Right cardiac atrium (tissue), 5 donors: ENCODE measurements at regions not wholly inside any gene's neighbourhood (a gene's known extent, or its start where the extent isn't known, plus 50 kb on each side); places are given as distances from the start of the nearest gene placed in this dataset.

ENCODE experiments used
- ATAC-seq, 2 donors: fragments of 200-7000 bp; cut with Tn5 transposase; one replicate each; pipeline versions ENCODE4 v1.8.0 to v1.9.1; 2020; ENCODE audit warnings: moderate library complexity in 2 of 2, mild to moderate bottlenecking in 1 of 2
- DNase-seq, 3 donors: peaks; one replicate each; pipeline ENCODE4 v3.0.0-alpha.2; 2020
- H3K27ac ChIP-seq: one replicate; pipeline ENCODE4 v1.5.1; 2013; ENCODE audit warnings: mild to moderate bottlenecking, low read length, control low read depth, moderate library complexity
- H3K27me3 ChIP-seq: one replicate; pipeline ENCODE4 v1.6.1; 2013; ENCODE audit not compliant: control insufficient read depth, insufficient read depth
- H3K4me1 ChIP-seq: one replicate; pipeline ENCODE4 v1.6.1; 2013; ENCODE audit warnings: low read length; ENCODE audit not compliant: control insufficient read depth, insufficient read depth
- H3K4me3 ChIP-seq: one replicate; pipeline ENCODE4 v1.5.1; 2013; ENCODE audit warnings: low read length, control low read depth
- H3K9me3 ChIP-seq: one replicate; pipeline ENCODE4 v1.6.1; 2013; ENCODE audit warnings: low read length; ENCODE audit not compliant: control insufficient read depth
- WGBS: extraction: QIAGEN DNeasy Blood & Tissue Kit; methylation state at CpG from one replicate; pipeline ENCODE4 v1.1.7; 2013; 5-methylcytosine and 5-hydroxymethylcytosine counted together
- intact Hi-C, 4 donors: fragments of 100-400 bp; cut with DNase I; formaldehyde crosslinking; loops; one replicate each; pipeline versions ENCODE4 v1.11.0 to v1.14.0; 2022 to 2023
- donor health status: healthy with polysubstance abuse.
- donor health status: DM: no; HTN: yes; CAD: no.
- donor health status: DM: no; HTN: no; CAD: no.
- donor health status: DM: no; HTN: yes; CAD: no; lungs with severe emphysema.
- donor health status: DM: yes; HTN: yes; CAD: no.

DNA sequence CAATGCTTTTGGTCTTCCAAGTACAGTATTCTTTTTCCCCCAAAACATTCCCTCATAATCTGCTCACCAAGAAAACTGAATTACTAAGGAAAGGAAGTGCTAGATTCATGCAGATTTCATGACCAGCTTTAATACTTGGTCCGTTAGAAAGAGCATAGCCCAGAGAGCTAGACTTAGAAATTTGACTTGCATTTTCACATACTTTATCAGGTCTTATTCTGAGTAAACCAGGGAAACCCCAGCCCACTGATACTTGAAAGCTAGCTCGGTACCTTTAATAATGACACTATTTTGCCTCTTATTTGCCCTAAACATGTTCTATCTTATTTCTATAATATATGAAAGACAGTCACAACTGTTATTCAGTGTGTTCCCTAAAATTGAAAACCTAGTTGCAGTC lies 204.5 kb downstream of the TTLL7 start:
- Histone ChIP-seq H3K4me3 (no peak overlapping the region), H3K27ac (no peak overlapping the region), H3K4me1 (peaks cover 2% of the 10 kb centered on the region), H3K9me3 (no peaks in the 10 kb centered on the region), H3K27me3 (no peaks in the 10 kb centered on the region)
- 89% methylated on average over 2 of the region's 2 CpGs for WGBS
- ATAC-seq (no peak), DNase-seq (no peak)
- intact Hi-C loops, result no loop called here

DNA sequence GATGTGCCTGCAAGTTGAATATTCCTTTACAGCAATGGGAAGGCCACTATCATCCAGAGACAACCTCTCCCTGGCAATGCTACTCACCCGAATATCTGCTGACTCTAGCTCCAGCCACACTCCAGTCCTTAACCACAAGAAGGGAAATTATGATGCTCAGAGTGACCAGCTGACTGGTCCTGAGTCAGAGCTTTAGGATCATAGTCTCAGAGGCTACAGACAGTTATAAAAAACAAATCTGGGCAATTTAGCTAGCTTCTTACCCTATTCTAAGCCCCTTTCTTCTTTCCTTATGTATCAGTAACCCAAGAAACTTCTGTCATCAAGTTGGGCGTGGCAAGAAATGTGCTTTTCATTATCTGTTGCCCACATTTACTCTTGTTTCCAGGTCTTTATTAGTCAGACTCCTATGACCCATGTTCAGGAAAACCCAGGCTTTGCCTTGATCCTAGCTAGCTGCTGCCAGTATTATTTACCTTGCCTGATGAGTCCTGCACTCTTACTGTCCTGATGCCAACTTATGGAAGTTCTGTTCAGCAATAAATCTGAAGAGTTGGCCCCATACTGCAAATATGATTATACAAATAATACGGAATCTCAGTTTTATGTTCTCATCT lies 207.0 kb downstream of the TTLL7 start:
- intact Hi-C loops, result no loop called here
- ATAC-seq (no peak), DNase-seq (no peak)
- H3K9me3 ChIP-seq, result no peaks in the 10 kb centered on the region
- no peaks in the 10 kb centered on the region for H3K27me3 ChIP-seq
- no peak overlapping the region for H3K4me3 ChIP-seq
- 93% methylated on average over 3 of the region's 3 CpGs for WGBS
- no peak overlapping the region for H3K27ac ChIP-seq
- H3K4me1 ChIP-seq, result no peaks in the 10 kb centered on the region

DNA sequence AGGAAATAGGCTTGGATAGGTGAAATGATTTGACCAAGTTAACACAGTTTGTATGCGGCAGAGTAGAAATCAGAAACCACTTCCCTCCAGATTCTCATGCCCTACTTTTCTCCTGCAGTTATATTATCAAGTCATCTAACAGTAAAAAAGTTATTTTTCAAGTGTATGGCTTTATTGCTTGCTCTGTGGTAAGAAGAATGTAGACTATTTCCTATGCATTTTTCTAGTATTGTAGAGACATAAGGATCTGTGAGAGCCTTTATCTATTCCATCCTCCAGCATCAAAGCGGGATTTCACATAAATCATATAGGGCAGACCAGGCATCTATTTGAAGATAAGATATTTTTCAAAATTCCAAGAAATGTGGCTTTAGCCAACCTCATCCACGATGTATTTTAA lies 208.5 kb downstream of the TTLL7 start:
- no peak overlapping the region for H3K4me3 ChIP-seq
- H3K27me3 ChIP-seq, result no peaks in the 10 kb centered on the region
- intact Hi-C loops, result no loop called here
- WGBS, result 92% methylated on average over 3 of the region's 3 CpGs
- H3K9me3 ChIP-seq, result no peaks in the 10 kb centered on the region
- no peaks in the 10 kb centered on the region for H3K4me1 ChIP-seq
- ATAC-seq, result no peak
- H3K27ac ChIP-seq, result no peak overlapping the region
- DNase-seq, result no peak

DNA sequence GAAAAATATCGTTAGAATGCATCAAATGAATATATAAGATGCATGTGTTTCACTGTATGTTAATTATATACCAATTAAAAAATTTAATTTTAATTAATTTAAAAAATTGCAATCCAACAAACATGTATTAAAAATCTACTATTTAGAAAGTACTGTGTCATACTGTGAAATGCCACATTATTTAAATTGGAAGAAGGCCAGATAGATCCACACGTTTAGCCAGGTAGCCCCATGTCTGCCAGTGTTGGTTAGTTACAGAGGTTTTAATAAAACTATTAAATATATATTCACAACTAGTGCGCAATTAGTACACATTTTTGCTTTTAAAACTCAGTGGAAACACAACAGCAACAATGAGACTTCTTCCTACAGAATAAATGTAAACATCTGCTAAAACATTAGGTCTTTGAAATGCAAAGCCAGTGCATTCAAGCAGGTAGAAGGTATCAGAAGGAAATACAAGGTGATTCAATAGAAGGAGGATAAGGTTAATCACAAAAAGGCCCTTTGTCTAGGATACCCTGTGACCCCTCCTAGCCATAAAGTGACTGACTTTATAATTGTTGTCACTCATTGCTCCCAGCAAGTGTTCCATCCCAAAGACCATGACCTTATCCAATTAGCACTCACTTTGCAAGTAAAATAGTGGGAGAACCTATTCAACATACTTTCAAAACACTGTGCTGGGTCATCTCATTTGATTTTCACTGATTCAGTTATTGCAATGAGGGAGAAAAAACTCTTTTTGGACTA lies 211.5 kb downstream of the TTLL7 start:
- H3K27ac ChIP-seq, result no peak overlapping the region
- H3K9me3 ChIP-seq, result no peaks in the 10 kb centered on the region
- ATAC-seq (no peak), DNase-seq (no peak)
- WGBS, result 85% methylated on average over 3 of the region's 3 CpGs
- no peaks in the 10 kb centered on the region for H3K27me3 ChIP-seq
- intact Hi-C loops, result no loop called here
- no peak overlapping the region for H3K4me3 ChIP-seq
- no peaks in the 10 kb centered on the region for H3K4me1 ChIP-seq

DNA sequence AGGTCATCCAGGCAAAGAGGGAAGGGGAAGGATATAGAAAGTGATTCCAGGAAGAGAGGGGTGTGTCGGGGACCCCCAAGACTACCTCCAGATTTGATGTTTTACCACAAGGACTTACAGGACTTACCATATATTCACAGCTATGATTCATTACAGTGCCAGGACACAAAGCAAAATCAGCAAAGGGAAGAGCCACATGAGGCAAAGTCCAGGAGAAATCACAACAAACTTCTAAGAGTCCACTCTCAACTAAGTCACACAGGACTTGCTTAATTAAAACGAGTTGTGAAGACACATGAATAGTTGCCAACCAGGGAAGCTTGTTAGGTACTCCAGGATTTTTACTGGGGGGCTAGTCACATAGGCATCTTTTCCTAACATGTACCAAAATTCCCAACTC lies 217.3 kb downstream of the TTLL7 start:
- WGBS, result 88% methylated on average over 2 of the region's 2 CpGs
- no peak for DNase-seq
- Histone ChIP-seq H3K9me3 (no peaks in the 10 kb centered on the region), H3K27ac (no peak overlapping the region), H3K4me3 (no peak overlapping the region), H3K27me3 (no peaks in the 10 kb centered on the region), H3K4me1 (no peaks in the 10 kb centered on the region)
- intact Hi-C loops, result no loop called here
- ATAC-seq, result no peak

DNA sequence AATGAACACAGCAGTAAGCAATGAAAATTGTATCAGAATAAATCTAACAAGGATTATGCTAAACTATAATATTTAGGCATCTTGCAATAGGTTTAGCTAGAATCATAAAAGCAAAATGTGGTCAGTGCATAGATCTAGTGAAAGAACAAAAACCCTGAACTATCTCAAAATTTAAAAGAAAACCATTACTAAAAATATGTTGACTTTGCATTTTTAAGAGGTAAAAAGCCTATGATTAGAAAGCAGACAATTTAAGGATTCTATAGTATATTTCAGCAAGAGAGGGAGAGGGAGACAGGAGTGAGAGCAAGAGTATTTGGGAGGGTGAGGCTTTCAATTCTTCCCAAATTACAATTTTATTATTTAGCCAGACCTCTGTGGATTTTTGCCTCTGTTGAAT lies 219.4 kb downstream of the TTLL7 start:
- no peak for DNase-seq
- Histone ChIP-seq H3K4me1 (no peaks in the 10 kb centered on the region), H3K9me3 (no peaks in the 10 kb centered on the region), H3K4me3 (no peak overlapping the region), H3K27ac (no peak overlapping the region), H3K27me3 (no peaks in the 10 kb centered on the region)
- intact Hi-C loops, result no loop called here
- no peak for ATAC-seq

DNA sequence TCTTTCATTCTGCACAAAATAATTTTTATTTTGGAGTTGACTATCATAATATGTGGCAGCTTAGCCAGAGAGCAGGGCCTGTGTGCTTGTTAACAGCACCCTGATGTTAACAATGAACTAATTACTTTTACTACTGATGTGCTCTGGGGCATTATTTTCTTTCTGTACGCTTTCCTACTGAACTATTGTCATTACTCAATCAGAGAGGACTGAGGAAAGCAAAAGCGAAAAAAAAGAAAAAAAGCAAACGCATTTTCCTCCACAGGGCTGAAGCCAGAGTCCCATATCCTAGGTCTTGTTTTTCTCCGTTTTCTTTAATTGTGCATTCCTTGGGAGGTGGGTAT lies 221.2 kb downstream of the TTLL7 start:
- ATAC-seq, result no peak
- WGBS, result 89% methylated on average over 4 of the region's 4 CpGs

DNA sequence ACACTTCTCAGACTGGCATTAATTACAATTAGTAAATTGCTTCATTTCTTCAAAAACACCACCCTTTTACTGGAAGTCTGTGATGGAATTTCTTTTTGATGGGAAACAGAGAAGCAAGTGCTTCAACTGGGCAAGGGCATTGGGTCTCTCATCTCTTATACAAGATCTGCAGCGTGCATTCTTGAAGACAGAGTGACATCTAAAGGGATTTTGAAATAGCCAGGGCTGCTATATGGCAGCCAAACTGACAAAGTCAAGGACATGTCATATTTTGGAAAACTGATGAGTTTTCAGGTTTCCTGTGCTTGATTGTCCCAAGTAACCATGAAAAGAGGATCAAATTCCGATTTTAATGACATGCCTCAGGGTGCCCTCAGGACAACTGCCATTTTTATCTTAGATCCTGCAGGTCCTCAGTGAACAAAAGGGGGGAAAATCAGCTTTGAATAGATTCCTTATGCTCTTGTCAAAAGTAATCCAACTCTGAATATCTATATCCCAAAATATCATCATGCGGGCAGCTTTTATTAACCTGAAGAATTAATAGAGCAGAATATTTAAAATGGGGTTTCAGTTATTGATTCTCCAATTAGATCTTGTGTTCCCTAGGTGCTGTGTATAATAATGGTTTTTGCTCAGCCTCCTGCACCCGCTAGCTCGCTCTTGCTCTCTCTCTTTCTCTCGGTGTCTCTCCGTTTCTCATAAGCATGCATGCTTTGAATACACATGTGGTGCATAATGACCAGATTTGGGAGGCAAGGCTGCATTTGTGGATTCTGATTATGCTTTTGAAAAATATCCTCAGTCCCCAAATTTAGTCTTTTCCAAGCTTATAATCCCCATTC lies 221.8 kb downstream of the TTLL7 start:
- Histone ChIP-seq H3K27ac (no peak overlapping the region), H3K9me3 (no peaks in the 10 kb centered on the region)
- ATAC-seq, result no peak

More for the DNA sequence above, 221.2 kb downstream of the TTLL7 start:
- Histone ChIP-seq H3K9me3 (no peaks in the 10 kb centered on the region), H3K4me1 (no peaks in the 10 kb centered on the region), H3K4me3 (no peak overlapping the region), H3K27me3 (no peaks in the 10 kb centered on the region), H3K27ac (no peak overlapping the region)
- DNase-seq, result no peak
- intact Hi-C loops, result no loop called here

DNA sequence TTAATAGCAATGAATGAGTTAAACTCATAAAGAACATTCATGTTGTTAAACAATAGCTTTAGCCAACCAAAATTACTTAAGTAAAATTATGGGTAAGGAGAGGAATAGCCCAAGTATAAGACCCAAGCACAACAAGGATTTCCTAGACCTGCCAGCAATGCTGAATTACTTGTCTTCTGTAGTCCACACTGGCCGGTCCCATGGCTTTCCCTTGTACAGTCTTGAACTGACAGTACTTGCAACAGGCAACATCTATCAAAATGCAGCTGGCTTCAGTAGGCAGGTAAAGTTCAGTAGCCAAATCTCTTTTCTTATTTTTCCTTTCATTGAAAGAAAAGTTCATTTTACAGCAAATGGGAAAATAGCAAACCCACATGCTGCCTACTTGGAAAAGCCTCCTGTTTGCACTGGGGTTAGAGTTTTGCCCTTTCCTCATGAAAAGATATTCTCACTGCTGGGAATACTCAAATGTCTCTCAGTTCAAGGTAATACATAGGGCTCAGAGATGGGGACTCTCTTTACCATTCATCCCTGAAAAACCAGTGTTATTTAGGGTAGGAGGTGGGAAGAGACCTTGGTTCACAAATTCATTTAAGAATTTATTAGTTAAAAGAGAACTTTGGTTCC lies 222.8 kb downstream of the TTLL7 start:
- no peaks in the 10 kb centered on the region for H3K4me1 ChIP-seq
- no peaks in the 10 kb centered on the region for H3K27me3 ChIP-seq
- DNase-seq (no peak), ATAC-seq (no peak)
- WGBS, result 94% methylated on average over 1 of the region's 1 CpG
- H3K4me3 ChIP-seq, result no peak overlapping the region
- intact Hi-C loops, result no loop called here
- H3K9me3 ChIP-seq, result no peaks in the 10 kb centered on the region
- no peak overlapping the region for H3K27ac ChIP-seq

More for the DNA sequence above, 221.8 kb downstream of the TTLL7 start:
- DNase-seq, result no peak
- Histone ChIP-seq H3K4me1 (no peaks in the 10 kb centered on the region), H3K27me3 (no peaks in the 10 kb centered on the region), H3K4me3 (no peak overlapping the region)
- intact Hi-C loops, result no loop called here
- 91% methylated on average over 7 of the region's 7 CpGs for WGBS

DNA sequence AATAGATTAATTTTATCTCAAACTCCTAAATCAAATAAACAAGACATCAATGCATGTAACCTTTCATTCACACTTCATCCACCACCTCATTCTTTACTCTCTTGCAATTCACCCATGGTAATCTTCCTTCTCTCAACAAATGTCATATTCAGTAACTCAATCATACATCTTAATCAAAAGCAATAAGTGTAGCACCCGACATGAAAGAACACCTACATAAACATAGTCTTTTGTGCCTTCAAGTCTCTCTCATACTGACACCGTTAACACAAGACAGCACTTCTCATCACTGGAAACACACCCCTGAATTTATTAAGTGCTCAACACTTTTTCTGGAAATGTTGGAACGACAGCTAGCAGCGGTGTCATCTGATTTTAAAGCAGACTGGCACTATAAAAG lies 225.9 kb downstream of the TTLL7 start:
- DNase-seq (no peak), ATAC-seq (no peak)
- WGBS, result 55% methylated on average over 4 of the region's 4 CpGs
- no peaks in the 10 kb centered on the region for H3K9me3 ChIP-seq
- no peak overlapping the region for H3K4me3 ChIP-seq
- no peaks in the 10 kb centered on the region for H3K4me1 ChIP-seq
- no peak overlapping the region for H3K27ac ChIP-seq
- no peaks in the 10 kb centered on the region for H3K27me3 ChIP-seq
- intact Hi-C loops, result no loop called here

DNA sequence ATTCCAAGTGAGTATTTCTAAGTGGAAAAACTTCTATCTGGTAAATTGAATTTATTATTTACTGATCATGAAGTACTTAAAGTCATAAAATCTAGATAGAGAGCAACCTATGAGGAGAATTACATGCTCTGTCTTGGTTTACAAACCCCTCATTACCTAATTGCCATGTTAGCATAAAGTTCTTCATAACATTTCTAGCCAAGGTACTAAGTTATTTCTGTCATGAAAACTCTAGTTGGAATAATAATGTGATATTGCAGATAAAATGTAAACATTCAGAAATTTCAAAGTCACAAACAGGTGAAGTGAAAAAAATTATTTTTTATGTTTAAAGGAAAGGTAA lies 228.6 kb downstream of the TTLL7 start:
- intact Hi-C loops, result no loop called here
- Histone ChIP-seq H3K27ac (no peak overlapping the region), H3K9me3 (no peaks in the 10 kb centered on the region), H3K4me3 (no peak overlapping the region), H3K4me1 (no peaks in the 10 kb centered on the region), H3K27me3 (no peaks in the 10 kb centered on the region)
- ATAC-seq (no peak), DNase-seq (no peak)
